Right kidney (tissue), 1 donor: ENCODE measurements at regions not wholly inside any gene's neighbourhood (a gene's known extent, or its start where the extent isn't known, plus 50 kb on each side); places are given as distances from the start of the nearest gene placed in this dataset.
A peak's percentile ranks its signal among the peaks of the same experiment; 100 is the strongest.

Source experiments
- DNase-seq: peaks from one replicate; pipeline ENCODE4 v3.0.0-alpha.2; 2016

- no peak for DNase-seq
Measured at GRCh38 chr10:10271639-10272192, 746.0 kb upstream of the CELF2 start.

GRCh38 chr10:10273661-10274060 lies 744.0 kb upstream of the CELF2 start:
- no peak for DNase-seq

GRCh38 chr10:10279906-10280305 lies 737.8 kb upstream of the CELF2 start:
- no peak for DNase-seq

- no peak for DNase-seq
Measured at GRCh38 chr10:10292501-10292900, 725.2 kb upstream of the CELF2 start.

GRCh38 chr10:10293041-10293440 lies 724.6 kb upstream of the CELF2 start:
- no peak for DNase-seq

GRCh38 chr10:10293481-10293951 lies 724.2 kb upstream of the CELF2 start:
- DNase-seq, result peak; percentile 21

- no peak for DNase-seq
Measured at GRCh38 chr10:10294184-10294880, 723.3 kb upstream of the CELF2 start.

GRCh38 chr10:10294881-10295529 lies 722.7 kb upstream of the CELF2 start:
- DNase-seq, result no peak

GRCh38 chr10:10295537-10295936 lies 722.1 kb upstream of the CELF2 start:
- no peak for DNase-seq

- no peak for DNase-seq
Measured at GRCh38 chr10:10302689-10303088, 715.0 kb upstream of the CELF2 start.

GRCh38 chr10:10307036-10307435 lies 710.6 kb upstream of the CELF2 start:
- DNase-seq, result no peak

GRCh38 chr10:10307551-10307950 lies 710.1 kb upstream of the CELF2 start:
- no peak for DNase-seq

- no peak for DNase-seq
Measured at GRCh38 chr10:10310498-10310897, 707.2 kb upstream of the CELF2 start.

- no peak for DNase-seq
Measured at GRCh38 chr10:10311966-10312365, 705.7 kb upstream of the CELF2 start.

- DNase-seq, result no peak
Measured at GRCh38 chr10:10313149-10313835, 704.4 kb upstream of the CELF2 start.

GRCh38 chr10:10314626-10315025 lies 703.0 kb upstream of the CELF2 start:
- no peak for DNase-seq

- DNase-seq, result no peak
Measured at GRCh38 chr10:10315989-10316388, 701.7 kb upstream of the CELF2 start.

- DNase-seq, result no peak
Measured at GRCh38 chr10:10317151-10317550, 700.5 kb upstream of the CELF2 start.

GRCh38 chr10:10318856-10319255 lies 698.8 kb upstream of the CELF2 start:
- DNase-seq, result no peak

- DNase-seq, result no peak
Measured at GRCh38 chr10:10320956-10321355, 696.7 kb upstream of the CELF2 start.

- no peak for DNase-seq
Measured at GRCh38 chr10:10326116-10326515, 691.6 kb upstream of the CELF2 start.

- DNase-seq, result no peak
Measured at GRCh38 chr10:10327934-10328333, 689.7 kb upstream of the CELF2 start.

GRCh38 chr10:10330418-10330817 lies 687.3 kb upstream of the CELF2 start:
- no peak for DNase-seq
